Head of caudate nucleus (tissue), 42 donors: ENCODE measurements at regions not wholly inside any gene's neighbourhood (a gene's known extent, or its start where the extent isn't known, plus 50 kb on each side); places are given as distances from the start of the nearest gene placed in this dataset.
"Not testable (repeated sequence)": the region's sequence is repeated elsewhere in the genome, so short reads cannot be mapped to it uniquely, and the experiment has no call there.

Source experiments
- DNase-seq, 42 donors: peaks; one replicate each; pipeline versions ENCODE4 v3.0.0 to v3.0.0-alpha.2; 2020 to 2021; ENCODE audit warnings: mixed read lengths in 7 of 42
- intact Hi-C: fragments of 100-400 bp; cut with DNase I; formaldehyde crosslinking; loops from one replicate; pipeline ENCODE4 v1.15.0; 2022

DNA sequence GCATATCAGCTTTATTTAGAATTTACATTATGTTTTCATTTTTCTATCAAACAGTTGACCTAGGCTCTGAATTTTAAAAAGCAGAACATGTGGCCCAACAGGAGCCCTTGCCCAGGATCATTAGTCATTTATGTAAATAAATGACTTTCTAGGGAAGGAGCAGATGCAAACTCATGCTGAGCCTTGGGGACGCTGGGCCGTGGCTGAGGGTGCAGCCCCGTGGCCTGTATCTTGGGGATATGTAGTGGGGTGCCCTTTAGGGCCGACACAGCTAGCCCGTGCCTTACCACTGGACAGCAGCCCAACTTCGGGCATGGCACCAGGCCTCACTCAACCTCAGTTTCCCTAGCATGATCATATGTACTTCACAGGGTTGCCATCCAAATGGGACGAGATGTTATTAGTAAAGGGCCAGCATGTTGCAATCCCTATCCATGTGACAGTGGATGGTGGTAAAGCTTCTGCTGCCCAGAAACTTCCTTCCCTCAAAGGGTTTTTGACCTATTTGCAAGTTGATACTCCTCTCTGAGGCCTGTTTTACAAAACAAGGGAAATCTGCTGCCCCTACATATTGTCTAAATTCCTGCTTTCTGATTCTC is 357.9 kb downstream of the ANAPC1 start:
- DNase-seq, intact Hi-C loops: not testable (repeated sequence)

DNA sequence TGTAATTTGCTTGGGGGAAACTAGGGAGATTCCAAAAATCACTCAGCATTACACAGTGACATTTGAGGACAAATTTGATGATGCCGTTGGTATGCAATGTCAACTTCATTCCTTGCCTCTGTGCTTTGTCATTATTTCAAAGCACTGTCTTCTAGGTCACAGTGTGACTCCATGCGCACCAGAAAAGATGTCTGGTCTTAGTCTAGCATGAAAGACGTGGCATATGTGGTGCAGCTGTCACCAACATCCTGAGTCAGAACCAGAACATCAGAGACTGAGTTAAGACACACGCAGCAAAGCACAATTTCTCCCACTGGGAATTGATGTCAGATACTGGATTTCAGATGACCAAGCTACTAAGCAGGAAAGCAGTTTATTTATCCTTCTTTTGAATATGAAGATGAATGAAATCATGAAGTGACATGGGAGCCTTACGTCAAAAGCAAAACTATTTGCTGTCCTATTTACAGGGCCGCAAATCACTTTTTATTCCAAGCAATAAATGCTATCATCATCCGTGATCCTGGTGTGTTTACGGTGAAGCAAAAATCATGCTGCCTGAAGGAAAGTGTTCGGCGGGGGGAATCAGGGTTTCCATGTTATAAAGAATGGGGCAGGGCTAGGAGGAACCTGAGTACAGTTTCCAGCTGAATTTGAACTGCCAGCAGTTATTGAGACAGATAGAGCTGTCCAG is 356.1 kb downstream of the ANAPC1 start:
- intact Hi-C loops, DNase-seq: not testable (repeated sequence)

DNA sequence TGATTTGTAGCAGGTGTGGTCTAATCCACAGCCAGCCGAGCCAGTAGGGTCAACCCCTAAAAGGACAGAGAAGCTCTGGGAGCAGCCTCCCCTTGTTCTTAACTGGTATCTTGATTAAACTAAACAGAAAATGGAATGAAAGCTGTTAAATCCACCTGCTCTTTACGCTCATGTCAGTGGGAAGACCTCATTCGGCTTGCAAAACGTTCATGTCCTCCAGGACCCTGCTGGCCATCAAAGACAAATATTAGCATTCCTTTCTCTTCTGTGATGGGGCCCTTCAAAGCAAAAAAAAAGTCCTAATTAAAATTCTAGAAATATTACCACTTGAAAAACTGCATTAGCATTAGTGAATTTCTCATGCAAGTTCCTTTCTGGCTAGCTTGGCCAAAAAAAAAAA is 355.0 kb downstream of the ANAPC1 start:
- DNase-seq, intact Hi-C loops: not testable (repeated sequence)

DNA sequence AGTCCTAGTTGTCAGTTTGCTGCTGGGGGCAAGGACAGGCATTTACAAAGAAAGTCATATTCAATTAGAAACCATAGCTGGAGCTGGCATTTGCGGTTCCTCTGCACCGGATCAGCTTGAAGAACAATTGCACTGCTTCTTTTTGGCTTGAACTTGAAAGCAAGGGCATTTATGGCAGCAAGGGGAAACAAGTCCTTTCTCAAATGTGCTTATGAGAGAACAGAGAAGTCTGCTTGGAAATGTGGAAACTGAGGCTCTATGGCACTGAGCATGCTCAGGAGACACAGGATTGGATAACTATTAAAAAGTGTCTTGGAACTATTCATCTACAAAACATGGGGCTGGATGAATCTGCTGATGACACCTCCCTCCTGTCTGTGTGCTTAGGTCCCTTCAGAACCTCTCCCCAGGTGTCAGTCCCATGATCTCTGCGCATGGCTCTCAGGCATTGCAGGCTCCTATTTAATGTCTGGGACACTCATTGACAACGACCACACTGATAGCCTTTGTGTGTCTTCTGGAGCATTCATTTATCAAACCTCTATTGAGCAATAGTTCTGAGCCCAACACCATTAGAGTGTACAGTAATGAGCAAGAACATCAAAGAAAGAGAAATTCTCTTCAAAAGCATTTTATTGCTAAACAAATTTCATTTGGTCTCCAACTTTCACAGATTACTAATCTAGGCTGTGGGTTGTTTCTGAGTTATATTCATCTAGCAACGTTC is 353.6 kb downstream of the ANAPC1 start:
- intact Hi-C loops, DNase-seq: not testable (repeated sequence)

DNA sequence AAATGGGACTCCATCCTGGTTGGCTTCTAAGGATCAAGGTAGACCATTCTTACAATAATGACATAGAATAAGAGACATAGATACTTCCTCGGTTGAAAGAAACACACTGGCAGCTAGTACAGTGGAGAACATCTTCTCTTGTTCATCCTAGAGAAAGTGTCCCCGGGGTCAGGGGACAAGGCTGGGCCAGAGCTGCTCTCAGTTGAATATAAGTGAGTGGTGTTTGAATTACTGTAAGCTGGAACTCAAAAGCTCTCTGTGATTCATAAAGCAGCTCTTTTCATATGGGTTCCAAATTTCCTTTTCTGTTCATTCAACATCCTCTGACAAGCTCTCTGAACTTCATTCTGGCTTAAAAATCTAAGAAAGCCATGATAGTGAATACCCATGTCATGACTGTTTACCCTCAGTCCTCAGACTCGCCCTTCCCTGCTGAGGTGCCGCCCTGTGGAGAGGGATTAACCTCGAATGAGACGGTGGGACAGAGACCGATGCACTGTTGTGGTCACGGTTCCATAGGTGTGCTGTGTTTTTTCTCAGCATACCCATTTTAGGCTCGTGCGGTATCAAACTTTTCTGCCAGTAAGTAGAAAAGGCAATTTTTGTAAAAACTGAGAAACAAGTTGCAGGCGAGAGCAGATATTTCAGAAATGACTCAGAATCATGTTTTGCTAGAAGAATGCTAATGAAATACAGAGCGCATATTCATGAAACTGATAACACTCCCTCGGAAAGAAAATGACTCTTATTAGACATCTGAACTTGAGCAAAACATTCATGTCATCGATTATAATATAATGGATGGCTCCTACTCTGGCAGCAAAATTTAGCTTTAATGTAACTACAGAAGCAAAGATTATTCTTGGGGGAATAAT is 351.1 kb downstream of the ANAPC1 start:
- DNase-seq, intact Hi-C loops: not testable (repeated sequence)

DNA sequence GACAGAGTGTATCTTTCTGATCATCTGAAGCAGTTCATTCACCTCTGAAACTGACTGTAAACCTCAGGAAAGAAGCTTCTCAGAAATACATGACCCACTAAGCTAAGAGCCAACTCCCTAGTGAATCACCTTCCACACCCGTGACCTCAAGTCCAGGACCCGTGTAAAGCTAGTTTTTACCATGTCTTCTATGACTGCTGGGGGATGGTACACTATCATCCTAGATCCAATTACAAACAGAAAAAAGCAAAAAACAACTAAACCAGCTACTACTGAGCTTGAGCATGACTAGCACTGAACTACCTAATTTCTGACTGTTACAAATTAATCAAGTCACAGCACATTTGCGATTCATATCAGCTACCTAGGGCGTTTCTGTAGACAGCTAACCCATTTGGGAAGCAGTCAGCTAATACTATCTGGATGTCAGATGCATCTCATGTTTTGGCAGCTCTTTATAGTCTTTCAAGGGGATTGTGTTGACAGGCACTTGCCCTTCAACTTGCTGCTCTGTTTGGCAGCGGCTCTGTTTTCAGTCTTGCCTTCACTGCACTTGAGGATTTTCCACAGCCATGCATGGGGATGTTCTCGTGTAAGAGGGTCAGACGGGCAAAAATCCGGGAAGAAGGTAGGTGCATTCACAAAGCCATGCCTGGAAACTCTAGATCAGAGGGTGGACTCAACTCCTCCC is 350.3 kb downstream of the ANAPC1 start:
- intact Hi-C loops, DNase-seq: not testable (repeated sequence)

DNA sequence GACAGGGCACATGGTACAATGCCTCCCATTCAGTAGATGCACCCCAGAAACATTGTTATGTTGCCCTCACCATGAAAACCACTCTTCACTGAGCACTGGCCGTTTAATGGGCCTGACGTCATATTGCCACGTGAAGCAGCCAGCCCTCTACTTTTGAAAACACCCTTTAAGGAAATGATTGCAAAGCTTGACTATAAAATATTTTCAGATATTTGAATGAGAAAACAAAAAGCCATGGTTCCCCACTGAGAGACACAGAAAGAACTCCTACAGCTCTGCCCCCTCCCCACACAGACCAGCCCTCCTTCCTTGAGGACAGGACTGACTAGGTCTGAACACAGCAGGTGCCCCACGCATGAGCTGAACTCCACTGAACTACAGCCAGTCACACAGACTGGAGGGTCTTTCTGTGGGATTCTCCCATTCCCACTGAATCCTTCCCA is 349.1 kb downstream of the ANAPC1 start:
- DNase-seq: peak in 18 of 42 donors; percentile 3 to 54 (median 20)
- intact Hi-C loops: no loop called here

DNA sequence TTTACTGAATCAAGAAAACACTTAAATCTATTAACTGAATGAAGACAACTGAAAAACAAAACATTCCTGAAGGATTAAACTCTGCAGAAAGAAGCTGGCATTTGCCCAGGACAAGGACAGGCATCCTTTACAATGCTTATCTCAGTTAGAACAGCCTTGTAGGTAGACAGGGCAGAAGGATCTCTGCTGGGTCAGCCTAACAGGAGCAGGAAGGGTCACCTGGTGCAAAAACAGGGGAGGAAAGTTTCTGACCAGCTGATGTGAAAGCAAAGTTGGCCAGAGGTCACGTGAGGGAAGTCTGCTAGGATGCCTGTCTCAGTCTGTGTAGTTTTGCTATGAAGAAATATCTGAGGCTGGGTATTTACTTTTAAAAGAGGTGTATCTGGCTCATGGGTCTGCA is 348.6 kb downstream of the ANAPC1 start:
- intact Hi-C loops: no loop called here

DNA sequence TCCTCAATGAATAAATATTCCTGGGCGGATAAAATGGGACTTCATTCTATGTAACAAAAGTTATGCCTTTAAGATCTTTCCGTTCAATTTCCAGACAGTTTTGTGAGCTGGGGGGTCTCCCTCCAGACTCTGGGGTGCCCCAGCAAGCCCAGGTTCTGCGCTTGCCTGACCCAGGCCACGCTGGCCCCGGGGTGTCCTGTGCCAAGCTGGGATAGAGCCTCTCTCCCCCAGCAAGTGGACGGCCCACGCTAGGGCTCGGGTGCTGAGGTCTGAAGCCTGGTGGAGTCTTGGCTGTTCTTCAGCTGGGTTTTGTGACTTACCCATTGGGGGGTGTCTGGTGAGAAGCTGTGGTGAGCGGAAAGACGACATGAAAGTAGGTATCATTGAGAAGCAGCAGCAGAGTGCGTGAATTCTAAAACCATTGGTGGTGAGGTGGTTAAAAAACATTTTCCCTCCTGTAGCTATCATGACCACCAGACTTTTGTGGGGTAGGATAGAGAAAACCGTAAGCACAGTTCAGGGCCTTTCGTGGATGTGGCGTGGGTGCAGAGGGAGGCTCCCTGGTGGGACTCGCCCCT is 346.8 kb downstream of the ANAPC1 start:
- intact Hi-C loops: no loop called here
- no peak for DNase-seq

More for the DNA sequence above, 348.6 kb downstream of the ANAPC1 start:
- DNase-seq: no peak

DNA sequence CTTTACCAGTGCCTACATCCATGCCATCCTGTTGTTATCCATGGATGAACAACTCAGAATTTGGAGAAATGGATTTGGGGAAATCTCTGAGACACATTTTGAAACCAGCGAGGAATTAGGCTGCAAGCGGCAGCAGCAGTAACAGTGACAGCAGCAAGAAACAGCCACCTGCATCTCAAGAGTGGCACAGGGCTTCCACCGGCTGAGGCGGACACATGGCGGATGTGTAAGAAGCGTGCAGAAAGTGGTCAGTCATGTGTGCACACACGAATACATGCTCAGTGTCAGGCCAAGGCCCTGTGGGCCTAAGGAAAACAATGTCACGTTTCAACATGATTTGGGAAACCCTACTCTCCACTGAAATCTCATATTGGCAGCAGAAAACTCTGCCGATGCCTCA is 344.0 kb downstream of the ANAPC1 start:
- intact Hi-C loops, DNase-seq: not testable (repeated sequence)

DNA sequence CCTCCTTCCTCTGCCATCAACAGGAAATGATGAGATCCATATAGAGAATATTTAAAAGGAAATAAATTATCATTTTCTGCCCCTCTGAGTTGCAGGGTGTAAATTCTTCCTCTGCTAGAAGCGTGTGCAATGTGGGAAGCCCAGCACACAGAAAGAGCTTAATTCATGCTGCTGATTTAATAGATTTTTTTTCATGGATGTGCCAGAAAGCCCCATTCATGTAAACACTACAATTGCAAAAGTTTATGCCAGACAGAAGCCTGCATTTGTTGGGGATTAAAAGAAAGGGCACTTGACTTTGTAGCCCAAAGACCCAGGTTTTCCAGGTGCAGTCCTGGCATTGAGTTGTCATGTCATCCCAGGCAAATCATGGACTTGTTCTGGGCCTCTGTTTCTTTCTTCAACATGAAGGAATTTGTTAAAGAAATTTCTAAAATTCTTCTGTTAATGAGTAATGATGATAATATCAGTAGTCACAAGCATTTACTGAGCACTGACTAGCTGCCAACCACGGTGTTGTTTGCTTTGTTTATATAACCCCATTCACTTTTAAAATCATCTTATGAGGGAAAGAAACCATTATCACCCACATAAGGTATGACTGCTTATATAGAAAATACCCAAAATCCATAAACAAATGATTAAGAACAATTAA is 341.7 kb downstream of the ANAPC1 start:
- intact Hi-C loops, DNase-seq: not testable (repeated sequence)

DNA sequence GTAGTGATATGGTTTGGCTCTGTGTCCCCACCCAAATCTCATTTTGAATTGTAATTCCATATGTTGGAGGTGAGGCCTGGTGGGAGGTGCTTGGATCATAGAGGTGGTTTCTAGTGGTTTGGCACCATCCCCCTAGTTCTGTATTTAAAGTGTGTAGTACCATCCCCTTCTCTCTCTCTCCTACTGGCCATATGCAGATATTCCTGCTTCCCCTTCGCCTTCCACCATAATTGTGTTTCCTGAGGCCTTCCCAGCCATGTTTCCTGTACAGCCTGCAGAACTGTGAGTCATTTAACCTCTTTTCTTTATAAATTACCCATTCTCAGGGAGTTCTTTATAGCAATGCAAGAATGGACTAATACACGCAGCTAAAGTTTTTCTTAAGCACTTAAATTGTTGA is 340.0 kb downstream of the ANAPC1 start:
- intact Hi-C loops, DNase-seq: not testable (repeated sequence)

DNA sequence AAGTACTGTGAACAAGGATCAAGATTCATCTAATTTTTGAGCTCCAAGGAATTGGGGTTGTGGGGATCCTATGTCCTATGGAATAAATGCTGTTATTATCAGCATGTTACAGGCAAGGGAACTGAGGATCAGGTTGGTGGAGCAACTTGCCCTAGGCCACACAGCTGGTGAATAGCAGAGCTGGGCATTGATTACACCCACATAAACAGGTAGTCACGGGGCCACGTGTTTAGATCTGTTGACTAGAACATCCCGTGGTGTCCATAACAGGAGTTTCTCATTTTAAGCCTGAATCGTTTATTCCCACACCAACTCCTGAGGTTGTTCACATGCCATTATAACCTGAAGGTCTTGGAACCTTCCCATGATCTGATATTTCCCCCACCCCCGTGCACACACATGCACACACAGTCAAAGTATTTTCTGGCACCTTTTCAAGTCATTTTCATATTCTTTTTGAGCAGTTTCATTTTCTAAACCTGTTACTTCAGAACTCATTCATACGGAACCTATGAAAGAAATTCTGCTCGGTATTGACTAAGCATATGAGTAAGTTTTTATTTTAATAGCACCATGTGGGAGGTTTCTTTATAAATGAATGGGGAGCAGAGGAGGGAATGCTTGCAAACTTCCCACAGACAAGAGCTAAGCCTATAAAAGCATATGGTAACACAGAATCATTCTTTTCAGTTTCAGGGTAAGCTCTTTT is 338.1 kb downstream of the ANAPC1 start:
- DNase-seq, intact Hi-C loops: not testable (repeated sequence)

DNA sequence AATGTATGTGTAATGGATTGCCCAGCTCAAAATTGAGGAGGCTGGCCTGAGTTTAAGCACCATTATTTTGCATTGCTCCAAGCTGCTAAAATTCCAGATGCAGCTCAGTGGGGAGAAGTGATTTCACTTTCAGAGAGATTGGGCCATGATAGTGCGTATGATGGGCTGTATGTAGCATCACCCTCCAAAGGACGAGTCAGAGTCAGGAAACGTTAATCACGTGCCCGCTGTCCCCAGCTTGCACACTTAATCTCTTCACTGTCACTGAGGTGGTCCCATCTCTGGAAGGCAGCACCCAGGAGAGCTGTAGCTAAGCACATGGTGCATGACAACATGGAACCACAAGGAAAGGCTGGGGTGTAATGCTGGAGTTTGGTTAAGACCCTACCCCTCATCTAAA is 337.4 kb downstream of the ANAPC1 start:
- intact Hi-C loops: not testable (repeated sequence)

DNA sequence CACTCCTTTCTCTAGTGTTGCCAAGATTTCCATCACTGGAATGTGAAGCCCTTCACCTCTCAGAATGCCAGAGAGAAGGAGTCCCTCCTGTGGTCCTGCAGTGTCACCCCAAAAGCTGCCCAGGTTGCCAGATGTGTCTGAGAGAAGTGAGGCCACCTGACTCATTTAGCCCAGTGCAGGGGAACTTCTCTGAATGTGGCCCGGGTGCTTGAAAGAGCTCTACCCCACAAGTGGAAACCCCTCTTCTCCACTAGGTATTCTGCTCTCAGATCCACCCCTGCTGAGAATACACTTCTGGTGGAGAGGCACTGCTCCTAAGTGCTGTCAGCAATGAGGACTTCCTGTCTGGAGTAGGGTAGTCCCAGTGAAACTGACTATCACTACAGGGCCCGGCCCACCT is 334.8 kb downstream of the ANAPC1 start:
- DNase-seq, intact Hi-C loops: not testable (repeated sequence)

More for the DNA sequence above, 337.4 kb downstream of the ANAPC1 start:
- DNase-seq: not testable (repeated sequence)

DNA sequence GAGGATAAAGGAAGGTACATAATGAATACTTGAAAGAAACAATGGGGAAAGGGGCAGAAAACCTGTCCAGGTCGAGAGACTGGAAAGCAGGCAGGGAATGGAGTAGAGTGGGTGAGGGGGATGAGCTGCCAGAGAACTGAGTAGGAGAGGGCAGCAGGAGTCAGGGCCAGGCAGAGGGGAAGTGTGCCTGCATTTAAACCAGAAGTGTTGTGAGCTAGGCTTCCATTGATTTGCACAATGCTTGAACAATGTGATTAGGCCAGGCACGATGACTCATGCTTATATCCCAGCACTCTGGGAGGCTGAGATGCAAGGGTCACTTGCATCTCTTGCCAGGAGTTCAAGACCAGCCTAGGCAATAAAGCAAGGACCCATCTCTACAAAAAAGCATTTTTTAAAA is 332.6 kb downstream of the ANAPC1 start:
- intact Hi-C loops, DNase-seq: not testable (repeated sequence)

DNA sequence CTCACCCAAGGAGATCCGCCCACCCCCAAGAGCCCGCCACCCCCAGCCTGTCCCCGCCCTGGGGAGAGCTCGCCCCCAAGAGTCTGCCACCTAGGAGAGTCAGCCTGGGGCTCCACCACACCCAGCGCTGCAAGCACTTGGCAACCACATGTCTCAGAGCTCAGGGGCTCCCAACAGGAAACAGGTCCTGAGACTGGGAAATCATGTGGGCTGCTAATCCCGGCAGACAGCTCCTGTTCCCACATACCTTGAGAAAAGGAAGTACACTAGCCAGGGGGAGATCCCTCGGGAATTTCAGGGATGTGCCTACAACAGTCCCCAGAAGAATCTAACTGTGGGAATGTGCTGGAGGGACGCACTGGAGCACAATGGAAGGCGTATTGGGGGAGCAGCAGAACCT is 331.4 kb downstream of the ANAPC1 start:
- intact Hi-C loops, DNase-seq: not testable (repeated sequence)
